B cell (primary cell): ENCODE measurements at regions not wholly inside any gene's neighbourhood (a gene's known extent, or its start where the extent isn't known, plus 50 kb on each side); places are given as distances from the start of the nearest gene placed in this dataset.

Experiments used
- ATAC-seq: fragments of 200-7000 bp; cut with Tn5 transposase; one replicate; pipeline ENCODE4 v1.10.0; 2021; ENCODE audit warnings: low read depth, mild to moderate bottlenecking, moderate number of reproducible peaks, moderate library complexity
- CTCF ChIA-PET: fragments of 350-600 bp; sonication (Branson Sonifier 250); formaldehyde crosslinking; loops from one replicate; lab custom pipeline; 2021; ENCODE audit warnings: antibody characterized with exemption, inconsistent platforms; lab: Charles Lee
- POLR2A ChIA-PET: fragments of 350-600 bp; sonication (Branson Sonifier 250); formaldehyde crosslinking; loops from one replicate; lab custom pipeline; 2021; ENCODE audit warnings: antibody characterized with exemption; lab: Charles Lee
- DNase-seq: peaks from one replicate; pipeline ENCODE4 v3.0.0; 2013
- H2AFZ ChIP-seq: 2 replicates; pipeline ENCODE4 v1.6.1; 2012; ENCODE audit warnings: mild to moderate bottlenecking, low read depth, low read length; ENCODE audit not compliant: insufficient read depth, poor library complexity, severe bottlenecking
- H3K27ac ChIP-seq, 2 donors: 1 replicate in 1 of 2; 2 replicates in 1 of 2; pipeline ENCODE4 v1.5.1; 2012 to 2013; ENCODE audit warnings: low read length in 2 of 2, mild to moderate bottlenecking in 2 of 2, moderate library complexity in 1 of 2
- H3K27me3 ChIP-seq, 4 experiments: fragments of 200-600 bp in 1 of 4; sonication (generic) in 1 of 4; replicated peaks in 1 of 4; 1 replicate in 2 of 4; 2 replicates in 2 of 4; pipeline versions ENCODE4 v1.6.1 to v1.7.0; 2013 to 2016; ENCODE audit warnings: low read length in 3 of 4, mild to moderate bottlenecking in 2 of 4, mixed read lengths in 1 of 4, moderate library complexity in 1 of 4; ENCODE audit not compliant: insufficient read depth in 4 of 4, control insufficient read depth in 3 of 4; ENCODE audit errors: control extremely low read depth in 1 of 4
- H3K36me3 ChIP-seq, 2 experiments: replicated peaks in 1 of 2; 1 replicate in 1 of 2; 2 replicates in 1 of 2; pipeline versions ENCODE4 v1.6.1 to v1.7.1; 2013; ENCODE audit warnings: low read length in 1 of 2; ENCODE audit not compliant: insufficient read depth in 2 of 2, control insufficient read depth in 1 of 2; ENCODE audit errors: control extremely low read depth in 1 of 2, extremely low read depth in 1 of 2
- H3K4me1 ChIP-seq, 2 donors: fragments of 200-600 bp in 1 of 2; sonication (generic) in 1 of 2; 1 replicate in 1 of 2; 2 replicates in 1 of 2; pipeline versions ENCODE4 v1.5.1 to v1.6.1; 2013 to 2017; ENCODE audit warnings: low read length in 2 of 2; ENCODE audit not compliant: control insufficient read depth in 2 of 2, insufficient read depth in 2 of 2
- H3K4me2 ChIP-seq: replicated peaks from 2 replicates; pipeline ENCODE3; 2012; ENCODE audit warnings: mild to moderate bottlenecking, low read depth, low read length; ENCODE audit not compliant: poor library complexity, severe bottlenecking
- H3K4me3 ChIP-seq, 5 experiments: fragments of 200-600 bp in 1 of 5; sonication (generic) in 1 of 5; 1 replicate in 3 of 5; 2 replicates in 2 of 5; pipeline versions ENCODE4 v1.5.1 to v1.7.0; 2011 to 2016; ENCODE audit warnings: low read length in 4 of 5, mild to moderate bottlenecking in 4 of 5, low read depth in 2 of 5, control low read depth in 1 of 5, moderate library complexity in 1 of 5; ENCODE audit not compliant: insufficient read depth in 1 of 5; ENCODE audit errors: control extremely low read depth in 1 of 5, extremely low read depth in 1 of 5
- H3K79me2 ChIP-seq: fragments of 200-600 bp; sonication (generic); one replicate; pipeline ENCODE4 v1.6.0; 2016; ENCODE audit warnings: low read length; ENCODE audit not compliant: control insufficient read depth, insufficient read depth
- H3K9ac ChIP-seq: fragments of 200-600 bp; sonication (generic); 2 replicates; pipeline ENCODE4 v1.6.1; 2017; ENCODE audit warnings: mild to moderate bottlenecking, low read length, moderate library complexity
- H3K9me3 ChIP-seq, 3 donors: one replicate each; pipeline versions ENCODE4 v1.6.1 to v1.7.1; 2013; ENCODE audit warnings: low read length in 2 of 3; ENCODE audit not compliant: control insufficient read depth in 2 of 3, insufficient read depth in 1 of 3; ENCODE audit errors: control extremely low read depth in 1 of 3
- H4K20me1 ChIP-seq: 2 replicates; pipeline ENCODE4 v1.6.0; 2012; ENCODE audit warnings: mild to moderate bottlenecking, low read length; ENCODE audit not compliant: insufficient read depth, control insufficient read depth, poor library complexity, severe bottlenecking
- H3K27ac Mint-ChIP-seq: one replicate; pipeline ENCODE4 v1.8.0; 2021; ENCODE audit warnings: mixed read lengths
- H3K27me3 Mint-ChIP-seq: one replicate; pipeline ENCODE4 v1.8.0; 2021; ENCODE audit warnings: mixed read lengths
- H3K4me1 Mint-ChIP-seq: one replicate; pipeline ENCODE4 v1.8.0; 2021; ENCODE audit warnings: mixed read lengths
- H3K4me3 Mint-ChIP-seq: one replicate; pipeline ENCODE4 v1.8.0; 2021; ENCODE audit warnings: mixed read lengths
- H3K9me3 Mint-ChIP-seq: one replicate; pipeline ENCODE4 v1.8.0; 2022; ENCODE audit warnings: mixed read lengths; ENCODE audit not compliant: insufficient read depth
- CTCF ChIP-seq: fragments of 200-600 bp; IDR thresholded peaks from one replicate; pipeline ENCODE4 v1.8.0; 2022; ENCODE audit warnings: antibody characterized with exemption, mild to moderate bottlenecking
- EZH2 ChIP-seq: IDR thresholded peaks from 2 replicates; pipeline ENCODE4 v1.6.1; 2012; ENCODE audit warnings: borderline replicate concordance, low read depth, mild to moderate bottlenecking, moderate library complexity, low read length; ENCODE audit not compliant: insufficient read depth, poor library complexity, severe bottlenecking
- WGBS: methylation state at CpG from one replicate; pipeline ENCODE4 v1.1.5; 2013; ENCODE audit warnings: missing lambda C conversion rate; ENCODE audit not compliant: insufficient coverage; 5-methylcytosine and 5-hydroxymethylcytosine counted together
- intact Hi-C: fragments of 100-400 bp; cut with micrococcal nuclease; formaldehyde crosslinking; loops from one replicate; pipeline ENCODE4 v1.10.0; 2022

- H3K79me2 ChIP-seq, result no peaks in the 10 kb centered on the region
- no peaks in the 10 kb centered on the region for H3K36me3 ChIP-seq
- H2AFZ ChIP-seq, result no peak overlapping the region
- POLR2A ChIA-PET, result no interaction called here
- no peaks in the 10 kb centered on the region for H3K9me3 Mint-ChIP-seq
- no peak for TF ChIP-seq CTCF
- TF ChIP-seq EZH2, result no peak
- CTCF ChIA-PET, result no interaction called here
- no peak overlapping the region for H3K9ac ChIP-seq
- no peak overlapping the region for H3K27ac Mint-ChIP-seq
- H3K4me1 ChIP-seq, result no peaks in the 10 kb centered on the region
- no peaks in the 10 kb centered on the region for H4K20me1 ChIP-seq
- H3K27me3 ChIP-seq, result no peaks in the 10 kb centered on the region
- H3K4me1 Mint-ChIP-seq, result no peaks in the 10 kb centered on the region
- H3K9me3 ChIP-seq, result no peaks in the 10 kb centered on the region
- no peaks in the 10 kb centered on the region for H3K27me3 Mint-ChIP-seq
- H3K27ac ChIP-seq, result no peak overlapping the region
- DNase-seq, result no peak
- H3K4me3 ChIP-seq, result no peak overlapping the region
- H3K4me3 Mint-ChIP-seq, result no peak overlapping the region
- intact Hi-C loops, result no loop called here
- H3K4me2 ChIP-seq, result no peak overlapping the region
- no peak for ATAC-seq
These were observed 336.7 kb upstream of the MAN1A1 start for GRCh38 chr6:119686240-119686639.

GRCh38 chr6:119683671-119684070 lies 334.1 kb upstream of the MAN1A1 start:
- Histone ChIP-seq H3K79me2 (no peaks in the 10 kb centered on the region), H3K4me2 (no peak overlapping the region)
- no peak for ATAC-seq

More at GRCh38 chr6:119683671-119684070, 334.1 kb upstream of the MAN1A1 start:
- intact Hi-C loops, result no loop called here
- no peak overlapping the region for H3K9ac ChIP-seq
- no peak overlapping the region for H3K4me3 ChIP-seq
- no peaks in the 10 kb centered on the region for H3K27me3 Mint-ChIP-seq
- H3K27ac Mint-ChIP-seq, result no peak overlapping the region
- H3K27me3 ChIP-seq, result no peaks in the 10 kb centered on the region
- no peaks in the 10 kb centered on the region for H3K9me3 Mint-ChIP-seq
- H2AFZ ChIP-seq, result no peak overlapping the region
- DNase-seq, result no peak
- H3K4me1 ChIP-seq, result no peaks in the 10 kb centered on the region
- H3K4me3 Mint-ChIP-seq, result no peak overlapping the region
- TF ChIP-seq EZH2 (no peak), CTCF (no peak)
- POLR2A ChIA-PET, result no interaction called here
- H4K20me1 ChIP-seq, result no peaks in the 10 kb centered on the region
- no peaks in the 10 kb centered on the region for H3K9me3 ChIP-seq
- no peaks in the 10 kb centered on the region for H3K4me1 Mint-ChIP-seq
- H3K27ac ChIP-seq, result no peak overlapping the region
- WGBS, result no CpG with 5 or more reads among the region's 2 CpGs
- no peaks in the 10 kb centered on the region for H3K36me3 ChIP-seq
- CTCF ChIA-PET, result no interaction called here
